Panc1 (cell line): ENCODE measurements at regions not wholly inside any gene's neighbourhood (a gene's known extent, or its start where the extent isn't known, plus 50 kb on each side); places are given as distances from the start of the nearest gene placed in this dataset.

ENCODE experiments used
- ATAC-seq: fragments of 200-7000 bp; cut with Tn5 transposase; 2 replicates; pipeline ENCODE4 v1.9.1; 2020; ENCODE audit warnings: mild to moderate bottlenecking, moderate library complexity
- BruUV-seq: library from RNA; stranded (reverse); fragments of 400-500 nt; replicated peaks from 2 replicates; lab custom pipeline; 2021; lab: Mats Ljungman, UMichigan
- CTCF ChIA-PET: fragments of 300-600 bp; sonication (Branson Sonifier 250); formaldehyde crosslinking; loops from one replicate; lab custom pipeline; 2022; ENCODE audit warnings: antibody characterized with exemption; lab: Charles Lee
- POLR2A ChIA-PET: fragments of 300-600 bp; sonication (Branson Sonifier 250); formaldehyde crosslinking; loops from one replicate; lab custom pipeline; 2022; ENCODE audit warnings: antibody characterized with exemption; lab: Charles Lee
- DNase-seq: peaks from one replicate; pipeline ENCODE4 v3.0.0-alpha.2; 2010; ENCODE audit warnings: low read depth, low spot score
- H3K27ac ChIP-seq: 2 replicates; pipeline ENCODE4 v1.5.1; 2011; ENCODE audit warnings: mild to moderate bottlenecking, low read length, inconsistent platforms
- H3K27me3 ChIP-seq: fragments of 200-500 bp; sonication (Bioruptor generic); 2 replicates; pipeline ENCODE4 v1.6.0; 2014; ENCODE audit warnings: low read length, inconsistent platforms; ENCODE audit not compliant: control insufficient read depth, insufficient read depth
- H3K36me3 ChIP-seq: fragments of 200-500 bp; sonication (Bioruptor generic); 2 replicates; pipeline ENCODE4 v1.5.1; 2014; ENCODE audit warnings: inconsistent platforms, mild to moderate bottlenecking, low read length, moderate library complexity; ENCODE audit not compliant: control insufficient read depth, insufficient read depth
- H3K4me1 ChIP-seq: 2 replicates; pipeline ENCODE4 v1.5.1; 2011; ENCODE audit warnings: inconsistent platforms, mild to moderate bottlenecking, low read length, moderate library complexity; ENCODE audit not compliant: control insufficient read depth, insufficient read depth
- H3K4me3 ChIP-seq, 2 experiments: 2 replicates each; pipeline ENCODE4 v1.5.1; 2011 to 2012; ENCODE audit warnings: low read depth in 2 of 2, low read length in 2 of 2, mild to moderate bottlenecking in 2 of 2, inconsistent platforms in 1 of 2, moderate library complexity in 1 of 2
- H3K9me3 ChIP-seq: fragments of 200-500 bp; sonication (Bioruptor generic); 2 replicates; pipeline ENCODE4 v1.5.1; 2014; ENCODE audit warnings: low read depth, mild to moderate bottlenecking, inconsistent platforms, low read length, moderate library complexity; ENCODE audit not compliant: control insufficient read depth, insufficient read depth
- CTCF ChIP-seq: fragments of 450-650 bp; IDR thresholded peaks from 2 replicates; pipeline ENCODE4 v1.5.1; 2017; ENCODE audit warnings: mild to moderate bottlenecking
- POLR2AphosphoS5 ChIP-seq: IDR thresholded peaks from 2 replicates; pipeline ENCODE4 v1.6.1; 2012; ENCODE audit warnings: mild to moderate bottlenecking, low read depth, low read length, moderate library complexity
- REST ChIP-seq, 2 experiments: IDR thresholded peaks; 2 replicates each; pipeline ENCODE4 v1.6.1; 2011 to 2012; ENCODE audit warnings: low read depth in 2 of 2, control low read depth in 1 of 2, low read length in 1 of 2, mild to moderate bottlenecking in 1 of 2, moderate library complexity in 1 of 2; ENCODE audit not compliant: insufficient read depth in 1 of 2
- SIN3A ChIP-seq: IDR thresholded peaks from 2 replicates; pipeline ENCODE4 v1.6.1; 2012; ENCODE audit warnings: low read depth, mild to moderate bottlenecking, low read length, moderate library complexity, borderline replicate concordance; ENCODE audit not compliant: insufficient read depth
- TCF7L2 ChIP-seq: IDR thresholded peaks from 2 replicates; pipeline ENCODE4 v1.6.1; 2011; ENCODE audit warnings: mild to moderate bottlenecking, low read depth, low read length, inconsistent platforms
- in situ Hi-C: cut with HindIII; loops from 2 replicates; pipeline ENCODE4 v1.10.0; 2016; ENCODE audit warnings: low sequenced_read_pairs, low pct_unique_long_range_greater_than_20kb
- intact Hi-C: fragments of 100-400 bp; cut with micrococcal nuclease; formaldehyde crosslinking; loops from one replicate; pipeline ENCODE4 v1.10.0; 2022; ENCODE audit not compliant: unreplicated experiment

- ATAC-seq (no peak), DNase-seq (peak; percentile 4)
- intact Hi-C loops: loop anchor here (1.0 to 10.0 kb wide), 2 partner anchors 191 to 205 kb away; no protein-coding TSS in a partner anchor
- POLR2A ChIA-PET: no interaction called here
- H3K27ac ChIP-seq: no peak overlapping the region
- H3K4me3 ChIP-seq: no peak overlapping the region
- H3K27me3 ChIP-seq: no peaks in the 10 kb centered on the region
- in situ Hi-C loops: no loop called here
- H3K9me3 ChIP-seq: no peaks in the 10 kb centered on the region
- H3K4me1 ChIP-seq: no peaks in the 10 kb centered on the region
- CTCF ChIA-PET: interaction anchor here (0.7 kb wide), 1 partner anchor 1786 kb away, joined by 9 read pairs; no protein-coding TSS in a partner anchor
- TF ChIP-seq POLR2AphosphoS5 (no peak), CTCF (peak; percentile 61)
- H3K36me3 ChIP-seq: no peaks in the 10 kb centered on the region
- no TSS peak for BruUV-seq
Measured at GRCh38 chrX:43559644-43560043, 96.5 kb upstream of the MAOA start.

GRCh38 chrX:43560247-43560946, 95.7 kb upstream of the MAOA start:
- no peak for ATAC-seq
- Histone ChIP-seq H3K27ac (no peak overlapping the region), H3K4me3 (no peak overlapping the region), H3K27me3 (no peaks in the 10 kb centered on the region), H3K9me3 (no peaks in the 10 kb centered on the region), H3K4me1 (no peaks in the 10 kb centered on the region), H3K36me3 (no peaks in the 10 kb centered on the region)
- intact Hi-C loops: loop anchor here (1.0 kb wide), 1 partner anchor 190 kb away; no protein-coding TSS in a partner anchor
- ChIA-PET POLR2A (no interaction called here), CTCF (no interaction called here)
- no TSS peak for BruUV-seq
- DNase-seq: no peak
- in situ Hi-C loops: no loop called here
- TF ChIP-seq POLR2AphosphoS5: no peak
- no peak for TF ChIP-seq SIN3A
- no peak for TF ChIP-seq TCF7L2
- no peak for TF ChIP-seq CTCF
- TF ChIP-seq REST (IDR thresholded peaks at IDR 0.05; ENCODE audit: insufficient read depth in 1 of 2, low read depth in 2 of 2, low read length in 1 of 2): no peak
